SHP77 treated with DMSO at 0.1 percent for 48 hours (cell line): ENCODE measurements at regions not wholly inside any gene's neighbourhood (a gene's known extent, or its start where the extent isn't known, plus 50 kb on each side); places are given as distances from the start of the nearest gene placed in this dataset.

ENCODE experiments used
- DNase-seq: peaks from one replicate; lab custom pipeline; 2025; lab: John Stamatoyannopoulos, UW

- no peak for DNase-seq
These were observed 93.5 kb downstream of the KLF6 start for GRCh38 chr10:3691482-3691881.

- DNase-seq = no peak
These were observed 95.0 kb downstream of the KLF6 start for GRCh38 chr10:3689871-3690510.

- no peak for DNase-seq
These were observed 97.4 kb downstream of the KLF6 start for GRCh38 chr10:3687510-3688081.

- DNase-seq = no peak
These were observed 99.6 kb downstream of the KLF6 start for GRCh38 chr10:3685384-3685783.

- no peak for DNase-seq
These were observed 100.1 kb downstream of the KLF6 start for GRCh38 chr10:3684891-3685290.

GRCh38 chr10:3683560-3683959, 101.4 kb downstream of the KLF6 start:
- no peak for DNase-seq

GRCh38 chr10:3682745-3683144, 102.3 kb downstream of the KLF6 start:
- no peak for DNase-seq

GRCh38 chr10:3681642-3682554, 103.1 kb downstream of the KLF6 start:
- no peak for DNase-seq

GRCh38 chr10:3679950-3680629, 104.9 kb downstream of the KLF6 start:
- DNase-seq = no peak

- DNase-seq = no peak
These were observed 106.3 kb downstream of the KLF6 start for GRCh38 chr10:3678629-3679227.

- DNase-seq = no peak
These were observed 108.4 kb downstream of the KLF6 start for GRCh38 chr10:3676564-3676963.

GRCh38 chr10:3672220-3672619, 112.8 kb downstream of the KLF6 start:
- DNase-seq = no peak

GRCh38 chr10:3671386-3671955, 113.5 kb downstream of the KLF6 start:
- no peak for DNase-seq

GRCh38 chr10:3668966-3669330, 116.1 kb downstream of the KLF6 start:
- DNase-seq = no peak

GRCh38 chr10:3668276-3668965, 116.6 kb downstream of the KLF6 start:
- DNase-seq = no peak

GRCh38 chr10:3666525-3667302, 118.3 kb downstream of the KLF6 start:
- DNase-seq = no peak

- no peak for DNase-seq
These were observed 119.6 kb downstream of the KLF6 start for GRCh38 chr10:3665316-3665908.

GRCh38 chr10:3662775-3663174, 122.2 kb downstream of the KLF6 start:
- no peak for DNase-seq

GRCh38 chr10:3661271-3661670, 123.7 kb downstream of the KLF6 start:
- no peak for DNase-seq

- DNase-seq = no peak
These were observed 124.3 kb downstream of the KLF6 start for GRCh38 chr10:3660753-3661152.
